RWPE1 (cell line): ENCODE measurements at regions not wholly inside any gene's neighbourhood (a gene's known extent, or its start where the extent isn't known, plus 50 kb on each side); places are given as distances from the start of the nearest gene placed in this dataset.

Experiments used
- CTCF ChIA-PET: fragments of 350-600 bp; sonication (Branson Sonifier 250); formaldehyde crosslinking; extraction: SDS; loops from one replicate; lab custom pipeline; 2021; lab: Yijun Ruan, JAX
- POLR2A ChIA-PET: fragments of 400-600 bp; formaldehyde crosslinking; extraction: SDS; loops from one replicate; lab custom pipeline; 2020; ENCODE audit warnings: antibody characterized with exemption; ENCODE audit not compliant: low non-redundant PET; lab: Yijun Ruan, JAX
- DNase-seq: peaks from one replicate; pipeline ENCODE4 v3.0.0; 2012; ENCODE audit warnings: low spot score
- H3K27ac ChIP-seq: fragments of 450-650 bp; 2 replicates; pipeline ENCODE4 v1.5.1; 2017
- TF ChIP-seq, protein P1 (sequence below): fragments of 450-650 bp; conservative IDR thresholded peaks from 2 replicates; pipeline ENCODE4 v1.5.1; 2017; ENCODE audit warnings: low read depth, mild to moderate bottlenecking

DNA sequence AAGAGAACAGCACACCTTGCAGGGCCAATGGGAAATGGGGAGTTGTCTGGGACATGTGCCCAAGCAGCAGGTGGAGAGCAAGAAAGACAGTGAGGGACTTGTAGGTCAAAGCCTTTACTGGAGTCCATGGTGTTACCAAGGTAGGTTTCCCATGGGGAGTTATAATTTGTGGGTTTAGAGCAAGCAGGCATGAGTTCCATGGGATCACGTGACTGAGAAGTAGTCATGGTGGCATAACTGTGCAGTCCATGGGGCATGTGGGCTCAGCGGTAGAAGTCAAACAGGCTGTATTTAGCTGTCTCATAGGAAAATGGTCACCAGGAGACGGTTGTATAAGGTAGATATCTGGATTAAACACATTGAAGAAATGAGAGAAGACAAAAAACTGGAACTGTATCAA lies 715.1 kb downstream of the SLITRK1 start:
- TF ChIP-seq, protein P1, sequence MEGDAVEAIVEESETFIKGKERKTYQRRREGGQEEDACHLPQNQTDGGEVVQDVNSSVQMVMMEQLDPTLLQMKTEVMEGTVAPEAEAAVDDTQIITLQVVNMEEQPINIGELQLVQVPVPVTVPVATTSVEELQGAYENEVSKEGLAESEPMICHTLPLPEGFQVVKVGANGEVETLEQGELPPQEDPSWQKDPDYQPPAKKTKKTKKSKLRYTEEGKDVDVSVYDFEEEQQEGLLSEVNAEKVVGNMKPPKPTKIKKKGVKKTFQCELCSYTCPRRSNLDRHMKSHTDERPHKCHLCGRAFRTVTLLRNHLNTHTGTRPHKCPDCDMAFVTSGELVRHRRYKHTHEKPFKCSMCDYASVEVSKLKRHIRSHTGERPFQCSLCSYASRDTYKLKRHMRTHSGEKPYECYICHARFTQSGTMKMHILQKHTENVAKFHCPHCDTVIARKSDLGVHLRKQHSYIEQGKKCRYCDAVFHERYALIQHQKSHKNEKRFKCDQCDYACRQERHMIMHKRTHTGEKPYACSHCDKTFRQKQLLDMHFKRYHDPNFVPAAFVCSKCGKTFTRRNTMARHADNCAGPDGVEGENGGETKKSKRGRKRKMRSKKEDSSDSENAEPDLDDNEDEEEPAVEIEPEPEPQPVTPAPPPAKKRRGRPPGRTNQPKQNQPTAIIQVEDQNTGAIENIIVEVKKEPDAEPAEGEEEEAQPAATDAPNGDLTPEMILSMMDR = no peak
- DNase-seq = no peak
- CTCF ChIA-PET = no interaction called here
- POLR2A ChIA-PET = no interaction called here
- no peak overlapping the region for H3K27ac ChIP-seq

DNA sequence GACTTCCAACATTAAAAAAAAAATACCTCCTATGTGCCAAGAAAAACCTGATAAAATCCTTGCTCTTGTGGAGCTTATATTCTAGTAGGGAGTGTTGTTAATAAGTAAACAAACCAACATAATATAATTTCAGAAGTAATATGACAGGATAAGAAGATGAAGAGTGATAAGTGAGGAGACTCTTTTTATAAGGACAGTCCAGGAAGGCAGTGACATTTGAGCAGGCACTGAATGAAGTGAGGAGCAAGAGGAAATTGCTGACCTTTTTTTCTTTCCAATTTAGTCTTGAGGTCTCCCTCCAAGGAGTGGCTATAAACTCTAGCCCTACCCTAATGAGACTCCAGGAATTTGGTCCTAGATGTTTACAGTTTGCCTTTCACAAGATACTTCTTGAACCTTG lies 715.7 kb downstream of the SLITRK1 start:
- TF ChIP-seq, protein P1 = no peak
- no peak for DNase-seq
- H3K27ac ChIP-seq = no peak overlapping the region
- POLR2A ChIA-PET = no interaction called here
- CTCF ChIA-PET = interaction anchor here (0.7 kb wide), 1 partner anchor 30 kb away, joined by 3 read pairs; no protein-coding TSS in a partner anchor

GRCh38 chr13:83162493-83162892 lies 719.8 kb downstream of the SLITRK1 start:
- CTCF ChIA-PET = no interaction called here
- TF ChIP-seq, protein P1 = no peak
- DNase-seq = no peak
- POLR2A ChIA-PET = no interaction called here
- no peak overlapping the region for H3K27ac ChIP-seq

GRCh38 chr13:83153848-83154247 lies 728.4 kb downstream of the SLITRK1 start:
- no peak overlapping the region for H3K27ac ChIP-seq
- TF ChIP-seq, protein P1 = no peak
- DNase-seq = no peak
- ChIA-PET POLR2A (no interaction called here), CTCF (no interaction called here)

- TF ChIP-seq, protein P1 = no peak
- H3K27ac ChIP-seq = no peak overlapping the region
- no peak for DNase-seq
- POLR2A ChIA-PET = no interaction called here
- CTCF ChIA-PET = no interaction called here
Observed at GRCh38 chr13:83151308-83151660, 731.0 kb downstream of the SLITRK1 start.

GRCh38 chr13:83150616-83151307 lies 731.5 kb downstream of the SLITRK1 start:
- TF ChIP-seq, protein P1 = no peak
- DNase-seq = no peak
- H3K27ac ChIP-seq = no peak overlapping the region
- CTCF ChIA-PET = no interaction called here
- POLR2A ChIA-PET = no interaction called here
